NOMO-1 treated with dmso at 0.1 percent for 144 hours (cell line): ENCODE measurements at regions not wholly inside any gene's neighbourhood (a gene's known extent, or its start where the extent isn't known, plus 50 kb on each side); places are given as distances from the start of the nearest gene placed in this dataset.

Experiments
- DNase-seq: peaks from one replicate; lab custom pipeline; 2025; ENCODE audit not compliant: unreplicated experiment; lab: John Stamatoyannopoulos, UW

- DNase-seq: no peak
Observed at GRCh38 chr2:2422621-2423020, 91.5 kb upstream of the MYT1L start.

- no peak for DNase-seq
Observed at GRCh38 chr2:2413525-2413924, 82.5 kb upstream of the MYT1L start.

- DNase-seq: no peak
Observed at GRCh38 chr2:2410987-2411386, 79.9 kb upstream of the MYT1L start.

GRCh38 chr2:2409481-2409880 is 78.4 kb upstream of the MYT1L start:
- no peak for DNase-seq

GRCh38 chr2:2405780-2406179 is 74.7 kb upstream of the MYT1L start:
- DNase-seq: no peak

GRCh38 chr2:2400286-2401038 is 69.4 kb upstream of the MYT1L start:
- DNase-seq: no peak

- no peak for DNase-seq
Observed at GRCh38 chr2:2399396-2399795, 68.3 kb upstream of the MYT1L start.

GRCh38 chr2:2392332-2392731 is 61.3 kb upstream of the MYT1L start:
- no peak for DNase-seq

- DNase-seq: no peak
Observed at GRCh38 chr2:2389215-2389614, 58.1 kb upstream of the MYT1L start.
